Ovary (tissue), 7 donors: ENCODE measurements at regions not wholly inside any gene's neighbourhood (a gene's known extent, or its start where the extent isn't known, plus 50 kb on each side); places are given as distances from the start of the nearest gene placed in this dataset.

ENCODE experiments used
- DNase-seq, 5 donors: peaks; one replicate each; pipeline ENCODE4 v3.0.0-alpha.2; 2019 to 2020
- H3K27ac ChIP-seq, 2 donors: fragments of 200-600 bp; one replicate each; pipeline versions ENCODE4 v1.5.1 to v1.8.0; 2019 to 2022
- H3K27me3 ChIP-seq: fragments of 200-600 bp; one replicate; pipeline ENCODE4 v1.8.0; 2022
- H3K36me3 ChIP-seq: fragments of 200-600 bp; sonication (generic); one replicate; pipeline ENCODE4 v1.5.1; 2019
- H3K4me1 ChIP-seq: one replicate; pipeline ENCODE4 v1.8.1; 2013; ENCODE audit warnings: mild to moderate bottlenecking, moderate library complexity; ENCODE audit not compliant: insufficient read depth
- H3K4me3 ChIP-seq: fragments of 200-600 bp; sonication (generic); one replicate; pipeline ENCODE4 v1.5.1; 2017
- H3K9me3 ChIP-seq, 2 donors: fragments of 200-600 bp in 1 of 2; sonication (generic) in 1 of 2; one replicate each; pipeline versions ENCODE4 v1.5.1 to v1.8.1; 2013 to 2019; ENCODE audit warnings: mild to moderate bottlenecking in 1 of 2, moderate library complexity in 1 of 2
- EP300 ChIP-seq: sonication (generic); formaldehyde crosslinking; IDR thresholded peaks from one replicate; pipeline ENCODE4 v1.6.1; 2017; ENCODE audit warnings: antibody characterized with exemption
- POLR2A ChIP-seq: fragments of 450-650 bp; IDR thresholded peaks from one replicate; pipeline ENCODE4 v1.6.1; 2017; ENCODE audit warnings: antibody characterized with exemption, mild to moderate bottlenecking, moderate library complexity
- WGBS, 3 donors: extraction: QIAGEN DNeasy Blood & Tissue Kit in 1 of 3; methylation state at CpG; one replicate each; pipeline versions ENCODE4 v1.1.5 to v1.1.7; 2013 to 2017; 5-methylcytosine and 5-hydroxymethylcytosine counted together
- intact Hi-C, 4 donors: fragments of 100-400 bp; cut with DNase I; formaldehyde crosslinking; loops; one replicate each; pipeline versions ENCODE4 v1.11.0 to v1.15.1; 2022 to 2023
- TF ChIP-seq, protein P1 (sequence below), 3 donors: fragments of 450-650 bp in 2 of 3; fragments of 200-600 bp in 1 of 3; IDR thresholded peaks; one replicate each; pipeline versions ENCODE4 v1.5.1 to v1.8.0; 2016 to 2022; ENCODE audit warnings: antibody characterized with exemption in 3 of 3, mild to moderate bottlenecking in 1 of 3
- donor health status: DM: no; HTN: no; CAD: no; lungs with moderate emphysema.
- donor health status: DM: no; HTN: no; CAD: no.
- donor health status: Bipolar disorder and iron deficiency.
- donor health status: DM: no; HTN: no; CAD: no.
- donor health status: DM: yes; HTN: yes; CAD: no.

DNA sequence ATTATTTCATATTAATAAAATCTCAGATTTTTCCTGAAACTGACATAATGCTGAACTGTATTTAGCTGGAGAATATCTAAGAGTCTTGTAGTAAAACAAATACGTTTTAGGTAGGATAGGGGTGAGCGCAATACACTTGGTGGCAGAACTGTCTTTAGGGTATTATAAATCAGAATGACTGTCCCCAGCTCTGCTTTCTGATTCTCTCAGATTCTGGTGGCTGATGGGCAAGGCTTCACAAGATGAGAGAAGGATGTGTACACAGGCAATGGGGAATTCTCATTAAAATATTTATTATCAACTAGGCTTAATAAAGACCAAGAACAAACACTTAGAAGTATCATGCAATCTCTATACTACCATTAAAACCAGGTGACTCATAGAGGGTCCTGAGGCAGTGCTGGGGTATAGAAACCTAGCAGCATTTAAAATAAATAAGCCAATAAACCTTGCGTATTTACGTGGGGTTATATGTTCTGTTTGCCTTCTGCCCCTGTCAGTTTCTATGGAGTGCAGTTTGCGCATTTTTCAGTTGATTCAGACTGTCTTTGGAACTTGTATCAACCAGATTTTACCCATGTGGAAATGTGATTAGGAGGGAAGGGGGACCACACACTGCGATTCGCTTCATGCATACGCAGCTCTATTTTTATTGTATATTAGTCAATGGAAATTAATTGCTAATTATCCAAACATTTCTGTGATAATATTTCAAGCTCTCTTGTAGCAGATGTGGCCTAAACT is 1150.7 kb upstream of the WWC1 start:
- H3K9me3 ChIP-seq: no peaks in the 10 kb centered on the region
- no peak for DNase-seq
- H3K4me3 ChIP-seq: no peak overlapping the region
- H3K27me3 ChIP-seq: no peaks in the 10 kb centered on the region
- intact Hi-C loops: no loop called here
- no peak overlapping the region for H3K27ac ChIP-seq
- no peak for TF ChIP-seq EP300
- TF ChIP-seq, protein P1, sequence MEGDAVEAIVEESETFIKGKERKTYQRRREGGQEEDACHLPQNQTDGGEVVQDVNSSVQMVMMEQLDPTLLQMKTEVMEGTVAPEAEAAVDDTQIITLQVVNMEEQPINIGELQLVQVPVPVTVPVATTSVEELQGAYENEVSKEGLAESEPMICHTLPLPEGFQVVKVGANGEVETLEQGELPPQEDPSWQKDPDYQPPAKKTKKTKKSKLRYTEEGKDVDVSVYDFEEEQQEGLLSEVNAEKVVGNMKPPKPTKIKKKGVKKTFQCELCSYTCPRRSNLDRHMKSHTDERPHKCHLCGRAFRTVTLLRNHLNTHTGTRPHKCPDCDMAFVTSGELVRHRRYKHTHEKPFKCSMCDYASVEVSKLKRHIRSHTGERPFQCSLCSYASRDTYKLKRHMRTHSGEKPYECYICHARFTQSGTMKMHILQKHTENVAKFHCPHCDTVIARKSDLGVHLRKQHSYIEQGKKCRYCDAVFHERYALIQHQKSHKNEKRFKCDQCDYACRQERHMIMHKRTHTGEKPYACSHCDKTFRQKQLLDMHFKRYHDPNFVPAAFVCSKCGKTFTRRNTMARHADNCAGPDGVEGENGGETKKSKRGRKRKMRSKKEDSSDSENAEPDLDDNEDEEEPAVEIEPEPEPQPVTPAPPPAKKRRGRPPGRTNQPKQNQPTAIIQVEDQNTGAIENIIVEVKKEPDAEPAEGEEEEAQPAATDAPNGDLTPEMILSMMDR (IDR thresholded peaks at IDR 0.05): no peak
- TF ChIP-seq POLR2A: no peak
- no peaks in the 10 kb centered on the region for H3K4me1 ChIP-seq
- H3K36me3 ChIP-seq: no peaks in the 10 kb centered on the region
- 93 to 95% (median 94%) methylated on average over 8 of the region's 8 CpGs for WGBS, 3 donors

DNA sequence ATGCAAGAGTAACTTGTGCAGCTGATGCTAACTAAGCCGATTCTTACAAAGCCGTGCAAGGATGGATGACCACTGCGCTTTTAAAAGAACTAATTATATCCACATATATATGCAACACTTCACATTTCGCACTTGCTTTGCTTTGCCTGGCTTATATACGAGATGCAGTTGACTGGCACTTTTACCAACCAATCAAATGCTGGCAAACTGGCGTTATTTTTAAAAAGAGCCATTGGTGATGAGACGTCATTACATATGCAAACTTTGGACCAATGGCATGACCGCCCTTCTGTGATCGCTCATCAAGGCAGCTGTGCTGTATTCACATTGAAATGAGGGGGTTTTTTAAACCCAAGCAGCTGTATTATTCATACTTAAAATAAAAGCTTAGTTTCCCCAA is 1147.7 kb upstream of the WWC1 start:
- H3K9me3 ChIP-seq: no peaks in the 10 kb centered on the region
- intact Hi-C loops: no loop called here
- 93 to 95% (median 94%) methylated on average over 9 of the region's 9 CpGs for WGBS, 3 donors
- H3K4me3 ChIP-seq: no peak overlapping the region
- DNase-seq: no peak
- no peaks in the 10 kb centered on the region for H3K27me3 ChIP-seq
- no peaks in the 10 kb centered on the region for H3K4me1 ChIP-seq
- H3K27ac ChIP-seq: no peak overlapping the region
- no peaks in the 10 kb centered on the region for H3K36me3 ChIP-seq
- TF ChIP-seq, protein P1 (IDR thresholded peaks at IDR 0.05): no peak
- TF ChIP-seq EP300: no peak
- TF ChIP-seq POLR2A: no peak

DNA sequence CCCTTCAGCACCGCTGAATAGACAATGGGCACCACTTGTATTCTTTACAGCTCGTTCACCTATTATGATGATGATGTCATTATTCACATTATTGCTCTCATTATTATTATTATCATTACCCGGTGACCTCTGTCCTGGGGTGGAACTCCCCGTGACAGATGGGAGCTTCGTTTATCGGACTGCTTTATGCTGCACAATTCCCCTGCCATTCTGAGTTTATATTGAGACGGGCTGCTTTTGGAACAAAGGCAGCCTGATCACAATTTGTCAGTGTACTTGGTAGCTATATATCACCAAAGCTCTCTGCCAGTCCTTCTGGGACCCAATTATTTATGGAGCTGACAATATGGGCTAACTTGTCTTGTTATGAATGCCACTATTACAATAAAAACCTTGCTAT is 1145.6 kb upstream of the WWC1 start:
- no peak for DNase-seq
- Histone ChIP-seq H3K27me3 (no peaks in the 10 kb centered on the region), H3K27ac (no peak overlapping the region), H3K9me3 (no peaks in the 10 kb centered on the region), H3K4me3 (no peak overlapping the region), H3K36me3 (no peaks in the 10 kb centered on the region), H3K4me1 (no peaks in the 10 kb centered on the region)
- intact Hi-C loops: no loop called here
- WGBS, 3 donors: 83 to 84% (median 84%) methylated on average over 7 of the region's 7 CpGs
- TF ChIP-seq POLR2A (no peak), EP300 (no peak)
- TF ChIP-seq, protein P1 (IDR thresholded peaks at IDR 0.05): no peak

DNA sequence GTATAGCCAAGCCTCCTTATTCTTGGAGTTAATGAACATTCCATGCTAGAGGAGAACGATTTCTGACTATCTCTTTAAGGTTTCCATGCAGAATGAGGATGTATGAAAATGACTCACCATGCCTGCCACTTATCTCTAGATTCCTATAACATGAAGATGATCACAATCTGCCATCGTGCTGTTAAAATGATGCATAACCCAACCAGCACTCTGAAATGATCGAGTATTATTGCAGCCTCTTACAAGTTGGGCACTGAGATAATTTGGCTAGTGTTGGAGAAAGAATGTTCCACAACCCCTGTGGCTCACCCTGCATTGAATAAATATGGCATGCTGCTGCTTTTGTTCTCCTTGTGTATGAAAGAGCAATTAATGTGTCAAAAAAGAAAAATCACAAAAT is 1143.6 kb upstream of the WWC1 start:
- DNase-seq: no peak
- H3K36me3 ChIP-seq: no peaks in the 10 kb centered on the region
- no peak overlapping the region for H3K4me3 ChIP-seq
- no peaks in the 10 kb centered on the region for H3K4me1 ChIP-seq
- WGBS, 3 donors: 59 to 80% (median 68%) methylated on average over 3 of the region's 3 CpGs
- no peak overlapping the region for H3K27ac ChIP-seq
- TF ChIP-seq EP300: no peak
- TF ChIP-seq, protein P1 (IDR thresholded peaks at IDR 0.05): no peak
- TF ChIP-seq POLR2A: no peak
- intact Hi-C loops: no loop called here
- H3K9me3 ChIP-seq: no peaks in the 10 kb centered on the region
- no peaks in the 10 kb centered on the region for H3K27me3 ChIP-seq
